Right lung (tissue), 2 donors: ENCODE measurements at regions not wholly inside any gene's neighbourhood (a gene's known extent, or its start where the extent isn't known, plus 50 kb on each side); places are given as distances from the start of the nearest gene placed in this dataset.

ENCODE experiments used
- DNase-seq, 2 donors: peaks; one replicate each; pipeline ENCODE4 v3.0.0-alpha.2; 2013

- no peak for DNase-seq
These were observed 210.0 kb upstream of the CST7 start for GRCh38 chr20:24738981-24739633.

GRCh38 chr20:24739746-24740145, 209.3 kb upstream of the CST7 start:
- DNase-seq, result no peak

- no peak for DNase-seq
These were observed 207.5 kb upstream of the CST7 start for GRCh38 chr20:24741493-24742072.

GRCh38 chr20:24742436-24742835, 206.6 kb upstream of the CST7 start:
- no peak for DNase-seq

- no peak for DNase-seq
These were observed 206.1 kb upstream of the CST7 start for GRCh38 chr20:24742989-24743388.

GRCh38 chr20:24743641-24744040, 205.4 kb upstream of the CST7 start:
- DNase-seq, result no peak

GRCh38 chr20:24744747-24745146, 204.3 kb upstream of the CST7 start:
- no peak for DNase-seq

- no peak for DNase-seq
These were observed 203.9 kb upstream of the CST7 start for GRCh38 chr20:24745206-24745605.

- no peak for DNase-seq
These were observed 203.3 kb upstream of the CST7 start for GRCh38 chr20:24745617-24746350.

GRCh38 chr20:24746351-24746685, 202.8 kb upstream of the CST7 start:
- no peak for DNase-seq

- no peak for DNase-seq
These were observed 201.9 kb upstream of the CST7 start for GRCh38 chr20:24747010-24747712.

GRCh38 chr20:24747881-24748595, 201.0 kb upstream of the CST7 start:
- no peak for DNase-seq

GRCh38 chr20:24751551-24751950, 197.5 kb upstream of the CST7 start:
- DNase-seq, result no peak

- DNase-seq, result no peak
These were observed 196.5 kb upstream of the CST7 start for GRCh38 chr20:24752612-24753011.

- DNase-seq, result no peak
These were observed 195.9 kb upstream of the CST7 start for GRCh38 chr20:24753130-24753529.

- no peak for DNase-seq
These were observed 194.4 kb upstream of the CST7 start for GRCh38 chr20:24754691-24755090.

- DNase-seq, result no peak
These were observed 193.6 kb upstream of the CST7 start for GRCh38 chr20:24755411-24755922.

- DNase-seq, result no peak
These were observed 192.6 kb upstream of the CST7 start for GRCh38 chr20:24756292-24757025.

- no peak for DNase-seq
These were observed 187.6 kb upstream of the CST7 start for GRCh38 chr20:24761220-24762065.

GRCh38 chr20:24762371-24762770, 186.7 kb upstream of the CST7 start:
- DNase-seq, result no peak
